ENCODE measurements at regions not wholly inside any gene's neighbourhood (a gene's known extent, or its start where the extent isn't known, plus 50 kb on each side); places are given as distances from the start of the nearest gene placed in this dataset.

- TF ChIP-seq CTCF (IDR thresholded peaks at IDR 0.05) (no peak), EP300 (IDR thresholded peaks at IDR 0.05) (no peak), POLR2A (IDR thresholded peaks at IDR 0.05) (no peak)
Measured at GRCh38 chr10:55750458-55750857, 610.6 kb downstream of the ZWINT start.

Measured in tibial nerve (tissue), 4 donors.